GM23338 (cell line): ENCODE measurements at regions not wholly inside any gene's neighbourhood (a gene's known extent, or its start where the extent isn't known, plus 50 kb on each side); places are given as distances from the start of the nearest gene placed in this dataset.

Experiments
- ATAC-seq: fragments of 200-7000 bp; cut with Tn5 transposase; 3 replicates; pipeline ENCODE4 v1.9.1; 2020
- DNase-seq: peaks from one replicate; pipeline ENCODE4 v3.0.0-alpha.2; 2015; ENCODE audit warnings: low spot score
- H2AFZ ChIP-seq: fragments of 200-600 bp; sonication (generic); 2 replicates; pipeline ENCODE4 v1.8.0; 2016; ENCODE audit warnings: antibody characterized with exemption, mild to moderate bottlenecking, moderate library complexity
- H3F3A ChIP-seq: fragments of 200-600 bp; sonication (generic); replicated peaks from 2 replicates; pipeline ENCODE4 v1.8.0; 2017; ENCODE audit warnings: antibody characterized with exemption, mixed run types, low read depth
- H3K27ac ChIP-seq: fragments of 200-600 bp; sonication (generic); 2 replicates; pipeline ENCODE4 v1.6.1; 2016; ENCODE audit warnings: low read depth
- H3K27me3 ChIP-seq: fragments of 200-600 bp; sonication (generic); 2 replicates; pipeline ENCODE4 v1.8.0; 2016; ENCODE audit warnings: mild to moderate bottlenecking, mixed run types, moderate library complexity; ENCODE audit not compliant: insufficient read depth
- H3K36me3 ChIP-seq: fragments of 200-600 bp; sonication (generic); 2 replicates; pipeline ENCODE4 v1.8.0; 2016; ENCODE audit warnings: mild to moderate bottlenecking; ENCODE audit not compliant: insufficient read depth
- H3K4me1 ChIP-seq: fragments of 200-600 bp; sonication (generic); 2 replicates; pipeline ENCODE4 v1.8.0; 2016; ENCODE audit warnings: mild to moderate bottlenecking, moderate library complexity; ENCODE audit not compliant: insufficient read depth
- H3K4me2 ChIP-seq: fragments of 200-600 bp; sonication (generic); 2 replicates; pipeline ENCODE4 v1.7.1; 2017; ENCODE audit warnings: mixed run types
- H3K4me3 ChIP-seq: fragments of 200-600 bp; sonication (generic); 2 replicates; pipeline ENCODE4 v1.6.1; 2016; ENCODE audit warnings: mixed run types
- H3K79me2 ChIP-seq: fragments of 200-600 bp; sonication (generic); replicated peaks from 2 replicates; pipeline ENCODE4 v1.8.0; 2017; ENCODE audit warnings: mild to moderate bottlenecking; ENCODE audit not compliant: insufficient read depth
- H3K9me2 ChIP-seq: fragments of 200-600 bp; sonication (generic); 2 replicates; pipeline ENCODE4 v1.8.0; 2017; ENCODE audit not compliant: insufficient read depth
- H4K20me1 ChIP-seq: fragments of 200-600 bp; sonication (generic); replicated peaks from 2 replicates; pipeline ENCODE4 v1.8.0; 2017; ENCODE audit warnings: mild to moderate bottlenecking; ENCODE audit not compliant: insufficient read depth
- H3K27ac Mint-ChIP-seq: 2 replicates; pipeline ENCODE4 v1.8.0; 2020; ENCODE audit warnings: inconsistent platforms, mild to moderate bottlenecking, moderate library complexity, mixed read lengths
- H3K27me3 Mint-ChIP-seq: 3 replicates; pipeline ENCODE4 v1.8.0; 2022; ENCODE audit warnings: low read depth, mild to moderate bottlenecking, moderate library complexity, mixed read lengths, inconsistent platforms; ENCODE audit not compliant: insufficient read depth, poor library complexity
- H3K36me3 Mint-ChIP-seq: 3 replicates; pipeline ENCODE4 v1.8.0; 2021; ENCODE audit warnings: low read depth, mild to moderate bottlenecking, inconsistent platforms, moderate library complexity, mixed read lengths
- H3K4me1 Mint-ChIP-seq: 3 replicates; pipeline ENCODE4 v1.8.0; 2020; ENCODE audit warnings: mild to moderate bottlenecking, inconsistent platforms, mixed read lengths
- H3K4me3 Mint-ChIP-seq: 3 replicates; pipeline ENCODE4 v1.8.0; 2021; ENCODE audit warnings: moderate library complexity, mild to moderate bottlenecking, inconsistent platforms, mixed read lengths
- H3K9me3 Mint-ChIP-seq: 3 replicates; pipeline ENCODE4 v1.8.0; 2020; ENCODE audit warnings: moderate library complexity, mild to moderate bottlenecking, inconsistent platforms, mixed read lengths
- CREB1 ChIP-seq: fragments of 250-450 bp; sonication (Bioruptor Pico); IDR thresholded peaks from 2 replicates; pipeline ENCODE4 v1.5.0; 2020; ENCODE audit warnings: low read depth, mild to moderate bottlenecking, moderate library complexity
- EZH2 ChIP-seq: fragments of 200-600 bp; sonication (generic); IDR thresholded peaks from one replicate; pipeline ENCODE4 v1.8.0; 2017; ENCODE audit warnings: antibody characterized with exemption, mild to moderate bottlenecking, low read depth; ENCODE audit not compliant: unreplicated experiment
- EZH2phosphoT487 ChIP-seq: fragments of 200-600 bp; sonication (generic); IDR thresholded peaks from one replicate; pipeline ENCODE4 v1.8.1; 2018; ENCODE audit warnings: antibody characterized with exemption; ENCODE audit not compliant: unreplicated experiment
- JUNB ChIP-seq: IDR thresholded peaks from one replicate; pipeline ENCODE4 v1.6.1; 2016; ENCODE audit warnings: antibody characterized with exemption; ENCODE audit not compliant: unreplicated experiment
- NANOG ChIP-seq: IDR thresholded peaks from 2 replicates; pipeline ENCODE4 v1.6.1; 2016; ENCODE audit warnings: antibody characterized with exemption, borderline replicate concordance
- POLR2AphosphoS5 ChIP-seq: IDR thresholded peaks from 2 replicates; pipeline ENCODE4 v1.6.1; 2016; ENCODE audit warnings: antibody characterized with exemption, low read depth
- STAT1 ChIP-seq: IDR thresholded peaks from one replicate; pipeline ENCODE4 v1.6.1; 2016; ENCODE audit warnings: antibody characterized with exemption; ENCODE audit not compliant: unreplicated experiment
- ZNF114 ChIP-seq: fragments of 250-450 bp; sonication (Bioruptor Pico); IDR thresholded peaks from 2 replicates; pipeline ENCODE4 v1.5.0; 2020; ENCODE audit warnings: mild to moderate bottlenecking, moderate library complexity
- ZNF331 ChIP-seq: fragments of 250-450 bp; sonication (Bioruptor Pico); IDR thresholded peaks from 2 replicates; pipeline ENCODE4 v1.5.0; 2020; ENCODE audit warnings: low read depth, mild to moderate bottlenecking, moderate library complexity
- TF ChIP-seq, protein P1 (sequence below): fragments of 250-450 bp; sonication (Bioruptor Pico); IDR thresholded peaks from 2 replicates; pipeline ENCODE4 v1.5.0; 2020; ENCODE audit warnings: mild to moderate bottlenecking, moderate library complexity
- TF ChIP-seq, protein P2 (sequence below), 2 experiments: fragments of 200-600 bp in 1 of 2; sonication (generic) in 1 of 2; conservative IDR thresholded peaks; 2 replicates each; pipeline versions ENCODE4 v1.5.1 to v1.6.1; 2016 to 2017; ENCODE audit warnings: antibody characterized with exemption in 2 of 2, low read depth in 2 of 2, mild to moderate bottlenecking in 2 of 2, moderate library complexity in 1 of 2
- TF ChIP-seq, protein P3 (sequence below): IDR thresholded peaks from 2 replicates; pipeline ENCODE4 v1.6.1; 2016; ENCODE audit warnings: antibody characterized with exemption
- TF ChIP-seq, protein P4 (sequence below): IDR thresholded peaks from one replicate; pipeline ENCODE4 v1.6.1; 2018; ENCODE audit warnings: antibody characterized with exemption; ENCODE audit not compliant: unreplicated experiment

DNA sequence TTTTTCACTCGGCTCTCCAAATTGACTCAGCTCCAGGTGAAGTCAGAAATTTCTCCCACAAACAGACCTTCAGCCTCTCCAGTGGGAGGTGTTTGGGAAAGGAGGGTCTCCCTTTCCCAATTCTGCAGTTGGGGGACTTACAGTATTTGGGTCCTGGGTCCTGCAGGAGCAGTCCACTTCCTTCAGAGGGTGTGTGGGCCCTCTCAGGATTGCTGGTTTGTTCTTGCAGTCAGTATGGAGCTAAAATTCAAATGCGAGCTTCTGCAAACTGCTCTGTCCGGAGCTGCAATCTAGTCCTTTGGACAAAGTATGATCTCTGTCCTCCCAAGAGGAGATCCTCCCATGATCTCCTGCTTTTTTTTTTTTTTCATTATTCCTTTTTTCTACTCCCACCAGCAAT lies 87.9 kb upstream of the MSTN start:
- peak; percentile 61 for ATAC-seq
- peaks cover 21% of the 10 kb centered on the region for H3K9me3 Mint-ChIP-seq
- Histone ChIP-seq H2AFZ (peak overlapping the region; percentile 97), H3K27ac (no peak overlapping the region), H3F3A (no peaks in the 10 kb centered on the region), H3K4me3 (no peak overlapping the region), H3K27me3 (no peaks in the 10 kb centered on the region), H4K20me1 (no peaks in the 10 kb centered on the region), H3K36me3 (no peaks in the 10 kb centered on the region), H3K4me1 (peaks cover 6% of the 10 kb centered on the region; the same call in 1 of the 2 replicates), H3K4me2 (peak overlapping the region; percentile 43; the same call in 1 of the 2 replicates), H3K9me2 (no peaks in the 10 kb centered on the region), H3K79me2 (no peaks in the 10 kb centered on the region)
- TF ChIP-seq EZH2phosphoT487 (no peak), EZH2 (no peak), ZNF331 (CRISPR knock-in tag) (no peak), STAT1 (no peak), CREB1 (no peak), ZNF114 (CRISPR knock-in tag) (no peak), JUNB (no peak), NANOG (no peak), POLR2AphosphoS5 (no peak)
- TF ChIP-seq, protein P1, sequence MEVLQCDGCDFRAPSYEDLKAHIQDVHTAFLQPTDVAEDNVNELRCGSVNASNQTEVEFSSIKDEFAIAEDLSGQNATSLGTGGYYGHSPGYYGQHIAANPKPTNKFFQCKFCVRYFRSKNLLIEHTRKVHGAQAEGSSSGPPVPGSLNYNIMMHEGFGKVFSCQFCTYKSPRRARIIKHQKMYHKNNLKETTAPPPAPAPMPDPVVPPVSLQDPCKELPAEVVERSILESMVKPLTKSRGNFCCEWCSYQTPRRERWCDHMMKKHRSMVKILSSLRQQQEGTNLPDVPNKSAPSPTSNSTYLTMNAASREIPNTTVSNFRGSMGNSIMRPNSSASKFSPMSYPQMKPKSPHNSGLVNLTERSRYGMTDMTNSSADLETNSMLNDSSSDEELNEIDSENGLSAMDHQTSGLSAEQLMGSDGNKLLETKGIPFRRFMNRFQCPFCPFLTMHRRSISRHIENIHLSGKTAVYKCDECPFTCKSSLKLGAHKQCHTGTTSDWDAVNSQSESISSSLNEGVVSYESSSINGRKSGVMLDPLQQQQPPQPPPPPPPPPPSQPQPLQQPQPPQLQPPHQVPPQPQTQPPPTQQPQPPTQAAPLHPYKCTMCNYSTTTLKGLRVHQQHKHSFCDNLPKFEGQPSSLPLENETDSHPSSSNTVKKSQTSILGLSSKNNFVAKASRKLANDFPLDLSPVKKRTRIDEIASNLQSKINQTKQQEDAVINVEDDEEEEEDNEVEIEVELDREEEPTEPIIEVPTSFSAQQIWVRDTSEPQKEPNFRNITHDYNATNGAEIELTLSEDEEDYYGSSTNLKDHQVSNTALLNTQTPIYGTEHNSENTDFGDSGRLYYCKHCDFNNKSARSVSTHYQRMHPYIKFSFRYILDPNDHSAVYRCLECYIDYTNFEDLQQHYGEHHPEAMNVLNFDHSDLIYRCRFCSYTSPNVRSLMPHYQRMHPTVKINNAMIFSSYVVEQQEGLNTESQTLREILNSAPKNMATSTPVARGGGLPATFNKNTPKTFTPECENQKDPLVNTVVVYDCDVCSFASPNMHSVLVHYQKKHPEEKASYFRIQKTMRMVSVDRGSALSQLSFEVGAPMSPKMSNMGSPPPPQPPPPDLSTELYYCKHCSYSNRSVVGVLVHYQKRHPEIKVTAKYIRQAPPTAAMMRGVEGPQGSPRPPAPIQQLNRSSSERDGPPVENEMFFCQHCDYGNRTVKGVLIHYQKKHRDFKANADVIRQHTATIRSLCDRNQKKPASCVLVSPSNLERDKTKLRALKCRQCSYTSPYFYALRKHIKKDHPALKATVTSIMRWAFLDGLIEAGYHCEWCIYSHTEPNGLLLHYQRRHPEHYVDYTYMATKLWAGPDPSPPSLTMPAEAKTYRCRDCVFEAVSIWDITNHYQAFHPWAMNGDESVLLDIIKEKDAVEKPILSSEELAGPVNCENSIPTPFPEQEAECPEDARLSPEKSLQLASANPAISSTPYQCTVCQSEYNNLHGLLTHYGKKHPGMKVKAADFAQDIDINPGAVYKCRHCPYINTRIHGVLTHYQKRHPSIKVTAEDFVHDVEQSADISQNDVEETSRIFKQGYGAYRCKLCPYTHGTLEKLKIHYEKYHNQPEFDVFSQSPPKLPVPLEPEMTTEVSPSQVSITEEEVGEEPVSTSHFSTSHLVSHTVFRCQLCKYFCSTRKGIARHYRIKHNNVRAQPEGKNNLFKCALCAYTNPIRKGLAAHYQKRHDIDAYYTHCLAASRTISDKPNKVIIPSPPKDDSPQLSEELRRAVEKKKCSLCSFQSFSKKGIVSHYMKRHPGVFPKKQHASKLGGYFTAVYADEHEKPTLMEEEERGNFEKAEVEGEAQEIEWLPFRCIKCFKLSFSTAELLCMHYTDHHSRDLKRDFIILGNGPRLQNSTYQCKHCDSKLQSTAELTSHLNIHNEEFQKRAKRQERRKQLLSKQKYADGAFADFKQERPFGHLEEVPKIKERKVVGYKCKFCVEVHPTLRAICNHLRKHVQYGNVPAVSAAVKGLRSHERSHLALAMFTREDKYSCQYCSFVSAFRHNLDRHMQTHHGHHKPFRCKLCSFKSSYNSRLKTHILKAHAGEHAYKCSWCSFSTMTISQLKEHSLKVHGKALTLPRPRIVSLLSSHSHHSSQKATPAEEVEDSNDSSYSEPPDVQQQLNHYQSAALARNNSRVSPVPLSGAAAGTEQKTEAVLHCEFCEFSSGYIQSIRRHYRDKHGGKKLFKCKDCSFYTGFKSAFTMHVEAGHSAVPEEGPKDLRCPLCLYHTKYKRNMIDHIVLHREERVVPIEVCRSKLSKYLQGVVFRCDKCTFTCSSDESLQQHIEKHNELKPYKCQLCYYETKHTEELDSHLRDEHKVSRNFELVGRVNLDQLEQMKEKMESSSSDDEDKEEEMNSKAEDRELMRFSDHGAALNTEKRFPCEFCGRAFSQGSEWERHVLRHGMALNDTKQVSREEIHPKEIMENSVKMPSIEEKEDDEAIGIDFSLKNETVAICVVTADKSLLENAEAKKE: no peak
- TF ChIP-seq, protein P2, sequence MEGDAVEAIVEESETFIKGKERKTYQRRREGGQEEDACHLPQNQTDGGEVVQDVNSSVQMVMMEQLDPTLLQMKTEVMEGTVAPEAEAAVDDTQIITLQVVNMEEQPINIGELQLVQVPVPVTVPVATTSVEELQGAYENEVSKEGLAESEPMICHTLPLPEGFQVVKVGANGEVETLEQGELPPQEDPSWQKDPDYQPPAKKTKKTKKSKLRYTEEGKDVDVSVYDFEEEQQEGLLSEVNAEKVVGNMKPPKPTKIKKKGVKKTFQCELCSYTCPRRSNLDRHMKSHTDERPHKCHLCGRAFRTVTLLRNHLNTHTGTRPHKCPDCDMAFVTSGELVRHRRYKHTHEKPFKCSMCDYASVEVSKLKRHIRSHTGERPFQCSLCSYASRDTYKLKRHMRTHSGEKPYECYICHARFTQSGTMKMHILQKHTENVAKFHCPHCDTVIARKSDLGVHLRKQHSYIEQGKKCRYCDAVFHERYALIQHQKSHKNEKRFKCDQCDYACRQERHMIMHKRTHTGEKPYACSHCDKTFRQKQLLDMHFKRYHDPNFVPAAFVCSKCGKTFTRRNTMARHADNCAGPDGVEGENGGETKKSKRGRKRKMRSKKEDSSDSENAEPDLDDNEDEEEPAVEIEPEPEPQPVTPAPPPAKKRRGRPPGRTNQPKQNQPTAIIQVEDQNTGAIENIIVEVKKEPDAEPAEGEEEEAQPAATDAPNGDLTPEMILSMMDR (conservative IDR thresholded peaks at IDR 0.05; ENCODE audit: low read depth in 2 of 2): no peak
- TF ChIP-seq, protein P3, sequence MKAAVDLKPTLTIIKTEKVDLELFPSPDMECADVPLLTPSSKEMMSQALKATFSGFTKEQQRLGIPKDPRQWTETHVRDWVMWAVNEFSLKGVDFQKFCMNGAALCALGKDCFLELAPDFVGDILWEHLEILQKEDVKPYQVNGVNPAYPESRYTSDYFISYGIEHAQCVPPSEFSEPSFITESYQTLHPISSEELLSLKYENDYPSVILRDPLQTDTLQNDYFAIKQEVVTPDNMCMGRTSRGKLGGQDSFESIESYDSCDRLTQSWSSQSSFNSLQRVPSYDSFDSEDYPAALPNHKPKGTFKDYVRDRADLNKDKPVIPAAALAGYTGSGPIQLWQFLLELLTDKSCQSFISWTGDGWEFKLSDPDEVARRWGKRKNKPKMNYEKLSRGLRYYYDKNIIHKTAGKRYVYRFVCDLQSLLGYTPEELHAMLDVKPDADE: no peak
- TF ChIP-seq, protein P4, sequence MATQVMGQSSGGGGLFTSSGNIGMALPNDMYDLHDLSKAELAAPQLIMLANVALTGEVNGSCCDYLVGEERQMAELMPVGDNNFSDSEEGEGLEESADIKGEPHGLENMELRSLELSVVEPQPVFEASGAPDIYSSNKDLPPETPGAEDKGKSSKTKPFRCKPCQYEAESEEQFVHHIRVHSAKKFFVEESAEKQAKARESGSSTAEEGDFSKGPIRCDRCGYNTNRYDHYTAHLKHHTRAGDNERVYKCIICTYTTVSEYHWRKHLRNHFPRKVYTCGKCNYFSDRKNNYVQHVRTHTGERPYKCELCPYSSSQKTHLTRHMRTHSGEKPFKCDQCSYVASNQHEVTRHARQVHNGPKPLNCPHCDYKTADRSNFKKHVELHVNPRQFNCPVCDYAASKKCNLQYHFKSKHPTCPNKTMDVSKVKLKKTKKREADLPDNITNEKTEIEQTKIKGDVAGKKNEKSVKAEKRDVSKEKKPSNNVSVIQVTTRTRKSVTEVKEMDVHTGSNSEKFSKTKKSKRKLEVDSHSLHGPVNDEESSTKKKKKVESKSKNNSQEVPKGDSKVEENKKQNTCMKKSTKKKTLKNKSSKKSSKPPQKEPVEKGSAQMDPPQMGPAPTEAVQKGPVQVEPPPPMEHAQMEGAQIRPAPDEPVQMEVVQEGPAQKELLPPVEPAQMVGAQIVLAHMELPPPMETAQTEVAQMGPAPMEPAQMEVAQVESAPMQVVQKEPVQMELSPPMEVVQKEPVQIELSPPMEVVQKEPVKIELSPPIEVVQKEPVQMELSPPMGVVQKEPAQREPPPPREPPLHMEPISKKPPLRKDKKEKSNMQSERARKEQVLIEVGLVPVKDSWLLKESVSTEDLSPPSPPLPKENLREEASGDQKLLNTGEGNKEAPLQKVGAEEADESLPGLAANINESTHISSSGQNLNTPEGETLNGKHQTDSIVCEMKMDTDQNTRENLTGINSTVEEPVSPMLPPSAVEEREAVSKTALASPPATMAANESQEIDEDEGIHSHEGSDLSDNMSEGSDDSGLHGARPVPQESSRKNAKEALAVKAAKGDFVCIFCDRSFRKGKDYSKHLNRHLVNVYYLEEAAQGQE: no peak
- H3K36me3 Mint-ChIP-seq: no peaks in the 10 kb centered on the region
- H3K4me3 Mint-ChIP-seq: no peak overlapping the region
- peaks cover 11% of the 10 kb centered on the region for H3K4me1 Mint-ChIP-seq
- DNase-seq: peak; percentile 13
- H3K27me3 Mint-ChIP-seq: peaks cover 5% of the 10 kb centered on the region
- H3K27ac Mint-ChIP-seq: peak overlapping the region; percentile 51; the same call in 1 of the 2 replicates
